ENCODE measurements at regions not wholly inside any gene's neighbourhood (a gene's known extent, or its start where the extent isn't known, plus 50 kb on each side); places are given as distances from the start of the nearest gene placed in this dataset.

DNA sequence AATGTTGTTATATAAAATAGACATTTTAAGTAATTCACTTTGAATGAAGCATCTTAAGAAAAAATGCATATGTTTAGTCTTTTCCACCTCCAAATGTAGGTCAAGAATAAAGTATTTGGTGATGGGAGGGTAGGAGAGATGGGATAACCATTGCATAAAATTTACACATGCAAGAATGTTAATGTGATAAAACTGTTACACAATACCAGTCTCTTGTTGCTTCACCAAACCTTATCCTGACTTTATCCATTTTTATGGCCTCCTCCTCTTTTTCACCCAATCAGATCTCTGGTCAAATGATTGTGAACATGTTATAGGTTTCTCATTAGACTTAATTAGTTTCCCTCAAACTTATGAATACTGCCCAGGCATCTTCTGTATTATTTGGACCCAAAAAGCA, 994.5 kb upstream of the FLRT2 start:
- H3K4ac ChIP-seq (ENCODE audit: low read depth, low read length), result no peak overlapping the region
- no peaks in the 10 kb centered on the region for H3K79me2 ChIP-seq (ENCODE audit: control insufficient read depth, insufficient read depth, low read length, poor library complexity)
- no peak overlapping the region for H2BK120ac ChIP-seq (ENCODE audit: insufficient read depth, low read length, poor library complexity)
- H3K23ac ChIP-seq (ENCODE audit: low read length), result no peak overlapping the region
- no peak overlapping the region for H4K12ac ChIP-seq (ENCODE audit: low read depth, low read length)
- no peaks in the 10 kb centered on the region for H3K36me3 ChIP-seq (ENCODE audit: control insufficient read depth in 1 of 2, insufficient read depth in 2 of 2, low read length in 2 of 2)
- no peaks in the 10 kb centered on the region for H3K27me3 ChIP-seq (ENCODE audit: insufficient read depth, low read length)
- no peak overlapping the region for H3K9ac ChIP-seq (ENCODE audit: low read length)
- DNase-seq, result no peak
- no peak overlapping the region for H3K4me2 ChIP-seq (ENCODE audit: low read length)
- H2BK12ac ChIP-seq (ENCODE audit: low read length), result no peak overlapping the region
- no peak overlapping the region for H3K18ac ChIP-seq (ENCODE audit: low read length)
- H3K14ac ChIP-seq (ENCODE audit: low read length), result no peak overlapping the region
- H4K8ac ChIP-seq (ENCODE audit: low read depth, low read length), result no peak overlapping the region
- no peaks in the 10 kb centered on the region for H3K4me1 ChIP-seq (ENCODE audit: control insufficient read depth in 1 of 2, insufficient read depth in 2 of 2, low read length in 2 of 2)
- H3K9me3 ChIP-seq (ENCODE audit: insufficient read depth, low read depth, low read length), result no peaks in the 10 kb centered on the region
- no peak overlapping the region for H4K91ac ChIP-seq (ENCODE audit: low read depth, low read length)
- no peak overlapping the region for H2AFZ ChIP-seq (ENCODE audit: insufficient read depth, low read length, poor library complexity)
- H3K4me3 ChIP-seq (ENCODE audit: low read depth, low read length), result no peak overlapping the region
- no peaks in the 10 kb centered on the region for H3K79me1 ChIP-seq (ENCODE audit: low read length)
- no peak overlapping the region for H3K27ac ChIP-seq (ENCODE audit: low read depth, low read length)
- no peak overlapping the region for H2BK5ac ChIP-seq (ENCODE audit: low read depth, low read length, poor library complexity)
- no peak overlapping the region for H2AK5ac ChIP-seq (ENCODE audit: low read length)

DNA sequence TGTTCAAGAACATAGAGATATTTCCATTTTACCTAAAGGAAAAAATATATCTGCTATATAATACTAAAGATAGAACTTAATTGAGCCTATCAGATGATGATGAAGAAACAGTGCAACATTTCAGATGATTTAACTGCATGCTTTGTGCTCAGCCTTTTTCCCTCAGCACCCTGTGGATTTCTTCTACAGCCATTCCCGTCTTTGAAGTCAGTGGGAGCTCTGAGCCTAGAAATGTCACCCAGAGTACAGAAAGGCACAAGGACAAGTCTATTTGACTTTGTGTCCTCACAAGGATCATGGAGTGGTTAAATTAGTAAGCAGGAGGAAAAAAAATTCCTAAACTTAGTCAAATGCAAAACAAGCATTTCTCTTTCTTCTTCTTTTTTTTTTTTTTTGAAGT, 994.0 kb upstream of the FLRT2 start:
- H3K27ac ChIP-seq (ENCODE audit: low read depth, low read length), result no peak overlapping the region
- H3K79me2 ChIP-seq (ENCODE audit: control insufficient read depth, insufficient read depth, low read length, poor library complexity), result no peaks in the 10 kb centered on the region
- no peaks in the 10 kb centered on the region for H3K4me1 ChIP-seq (ENCODE audit: control insufficient read depth in 1 of 2, insufficient read depth in 2 of 2, low read length in 2 of 2)
- no CpG with 5 or more reads among the region's 1 CpG for WGBS (ENCODE audit: extremely low coverage, insufficient coverage, insufficient read length)
- H3K36me3 ChIP-seq (ENCODE audit: control insufficient read depth in 1 of 2, insufficient read depth in 2 of 2, low read length in 2 of 2), result no peaks in the 10 kb centered on the region
- no peak overlapping the region for H2AK5ac ChIP-seq (ENCODE audit: low read length)
- H3K14ac ChIP-seq (ENCODE audit: low read length), result no peak overlapping the region
- H3K18ac ChIP-seq (ENCODE audit: low read length), result no peak overlapping the region
- H3K27me3 ChIP-seq (ENCODE audit: insufficient read depth, low read length), result no peaks in the 10 kb centered on the region
- H3K4me3 ChIP-seq (ENCODE audit: low read depth, low read length), result no peak overlapping the region
- H2AFZ ChIP-seq (ENCODE audit: insufficient read depth, low read length, poor library complexity), result no peak overlapping the region
- no peak overlapping the region for H2BK5ac ChIP-seq (ENCODE audit: low read depth, low read length, poor library complexity)
- no peaks in the 10 kb centered on the region for H3K79me1 ChIP-seq (ENCODE audit: low read length)
- H3K9ac ChIP-seq (ENCODE audit: low read length), result no peak overlapping the region
- no peak overlapping the region for H4K91ac ChIP-seq (ENCODE audit: low read depth, low read length)
- no peak overlapping the region for H4K12ac ChIP-seq (ENCODE audit: low read depth, low read length)
- no peak overlapping the region for H3K23ac ChIP-seq (ENCODE audit: low read length)
- no peaks in the 10 kb centered on the region for H3K9me3 ChIP-seq (ENCODE audit: insufficient read depth, low read depth, low read length)
- H4K8ac ChIP-seq (ENCODE audit: low read depth, low read length), result no peak overlapping the region
- no peak overlapping the region for H2BK12ac ChIP-seq (ENCODE audit: low read length)
- DNase-seq, result no peak
- no peak overlapping the region for H3K4me2 ChIP-seq (ENCODE audit: low read length)
- no peak overlapping the region for H2BK120ac ChIP-seq (ENCODE audit: insufficient read depth, low read length, poor library complexity)
- no peak overlapping the region for H3K4ac ChIP-seq (ENCODE audit: low read depth, low read length)

DNA sequence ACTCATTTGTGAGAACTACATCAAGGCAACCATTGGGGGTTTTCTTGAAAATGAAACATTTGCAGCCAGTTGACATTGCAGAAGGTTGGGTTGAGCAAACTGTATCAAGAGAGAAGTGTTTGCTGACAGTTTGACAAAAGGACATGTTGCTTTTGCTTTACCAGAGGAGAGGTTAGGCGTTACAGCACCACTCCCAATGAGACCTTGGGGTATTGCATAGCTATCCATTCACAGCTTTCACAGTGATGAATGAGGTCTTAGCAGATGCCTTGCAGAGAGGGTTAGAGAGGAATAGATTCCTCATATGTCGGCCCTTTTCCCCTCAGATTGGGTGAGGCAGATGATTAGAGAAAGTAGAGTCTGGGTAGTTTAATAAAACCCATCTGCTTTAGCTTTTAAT, 988.9 kb upstream of the FLRT2 start:
- no peak overlapping the region for H2BK12ac ChIP-seq (ENCODE audit: low read length)
- H2AK5ac ChIP-seq (ENCODE audit: low read length), result no peak overlapping the region
- no peaks in the 10 kb centered on the region for H3K27me3 ChIP-seq (ENCODE audit: insufficient read depth, low read length)
- no peak overlapping the region for H4K8ac ChIP-seq (ENCODE audit: low read depth, low read length)
- no peak overlapping the region for H3K4me2 ChIP-seq (ENCODE audit: low read length)
- no peak overlapping the region for H2BK5ac ChIP-seq (ENCODE audit: low read depth, low read length, poor library complexity)
- no CpG with 5 or more reads among the region's 2 CpGs for WGBS (ENCODE audit: extremely low coverage, insufficient coverage, insufficient read length)
- H2AFZ ChIP-seq (ENCODE audit: insufficient read depth, low read length, poor library complexity), result no peak overlapping the region
- H4K91ac ChIP-seq (ENCODE audit: low read depth, low read length), result no peak overlapping the region
- H4K12ac ChIP-seq (ENCODE audit: low read depth, low read length), result no peak overlapping the region
- no peak overlapping the region for H3K9ac ChIP-seq (ENCODE audit: low read length)
- no peak overlapping the region for H3K27ac ChIP-seq (ENCODE audit: low read depth, low read length)
- H3K36me3 ChIP-seq (ENCODE audit: control insufficient read depth in 1 of 2, insufficient read depth in 2 of 2, low read length in 2 of 2), result no peaks in the 10 kb centered on the region
- no peaks in the 10 kb centered on the region for H3K9me3 ChIP-seq (ENCODE audit: insufficient read depth, low read depth, low read length)
- H3K14ac ChIP-seq (ENCODE audit: low read length), result no peak overlapping the region
- H3K4ac ChIP-seq (ENCODE audit: low read depth, low read length), result no peak overlapping the region
- no peaks in the 10 kb centered on the region for H3K4me1 ChIP-seq (ENCODE audit: control insufficient read depth in 1 of 2, insufficient read depth in 2 of 2, low read length in 2 of 2)
- no peak overlapping the region for H3K4me3 ChIP-seq (ENCODE audit: low read depth, low read length)
- H3K23ac ChIP-seq (ENCODE audit: low read length), result no peak overlapping the region
- no peak overlapping the region for H3K18ac ChIP-seq (ENCODE audit: low read length)
- H3K79me1 ChIP-seq (ENCODE audit: low read length), result no peaks in the 10 kb centered on the region
- no peak overlapping the region for H2BK120ac ChIP-seq (ENCODE audit: insufficient read depth, low read length, poor library complexity)
- no peaks in the 10 kb centered on the region for H3K79me2 ChIP-seq (ENCODE audit: control insufficient read depth, insufficient read depth, low read length, poor library complexity)
- no peak for DNase-seq

DNA sequence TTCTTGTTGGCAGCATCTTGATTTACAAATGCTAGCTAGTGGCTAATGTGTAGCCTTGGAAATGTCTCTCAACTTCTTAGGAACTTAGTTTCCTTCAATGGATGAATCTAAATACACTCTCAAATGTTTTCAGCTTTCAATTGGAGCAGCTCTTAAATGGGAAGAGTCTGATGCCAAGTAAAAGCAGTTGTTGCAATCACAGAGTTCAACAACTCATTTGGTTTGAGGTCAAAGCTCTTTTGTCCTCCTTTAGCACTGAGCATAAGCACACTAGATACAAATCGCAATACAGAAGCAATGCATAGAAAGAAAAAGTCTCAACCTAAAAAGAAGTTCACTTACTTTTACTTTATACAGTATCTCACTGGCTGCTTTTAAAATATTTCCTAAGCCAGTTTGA, 986.1 kb upstream of the FLRT2 start:
- no peaks in the 10 kb centered on the region for H3K36me3 ChIP-seq (ENCODE audit: control insufficient read depth in 1 of 2, insufficient read depth in 2 of 2, low read length in 2 of 2)
- H3K4ac ChIP-seq (ENCODE audit: low read depth, low read length), result no peak overlapping the region
- H2BK12ac ChIP-seq (ENCODE audit: low read length), result no peak overlapping the region
- no peak overlapping the region for H2AFZ ChIP-seq (ENCODE audit: insufficient read depth, low read length, poor library complexity)
- H3K79me2 ChIP-seq (ENCODE audit: control insufficient read depth, insufficient read depth, low read length, poor library complexity), result no peaks in the 10 kb centered on the region
- no peaks in the 10 kb centered on the region for H3K79me1 ChIP-seq (ENCODE audit: low read length)
- no peaks in the 10 kb centered on the region for H3K4me1 ChIP-seq (ENCODE audit: control insufficient read depth in 1 of 2, insufficient read depth in 2 of 2, low read length in 2 of 2)
- H3K27me3 ChIP-seq (ENCODE audit: insufficient read depth, low read length), result no peaks in the 10 kb centered on the region
- H3K4me3 ChIP-seq (ENCODE audit: low read depth, low read length), result no peak overlapping the region
- no peak overlapping the region for H4K8ac ChIP-seq (ENCODE audit: low read depth, low read length)
- no peak overlapping the region for H3K27ac ChIP-seq (ENCODE audit: low read depth, low read length)
- H3K9me3 ChIP-seq (ENCODE audit: insufficient read depth, low read depth, low read length), result no peaks in the 10 kb centered on the region
- H2AK5ac ChIP-seq (ENCODE audit: low read length), result no peak overlapping the region
- DNase-seq, result no peak
- no peak overlapping the region for H4K12ac ChIP-seq (ENCODE audit: low read depth, low read length)
- no peak overlapping the region for H3K23ac ChIP-seq (ENCODE audit: low read length)
- H2BK5ac ChIP-seq (ENCODE audit: low read depth, low read length, poor library complexity), result no peak overlapping the region
- H3K18ac ChIP-seq (ENCODE audit: low read length), result no peak overlapping the region
- no peak overlapping the region for H2BK120ac ChIP-seq (ENCODE audit: insufficient read depth, low read length, poor library complexity)
- H3K14ac ChIP-seq (ENCODE audit: low read length), result no peak overlapping the region
- no peak overlapping the region for H3K9ac ChIP-seq (ENCODE audit: low read length)
- no CpG with 5 or more reads among the region's 1 CpG for WGBS (ENCODE audit: extremely low coverage, insufficient coverage, insufficient read length)
- no peak overlapping the region for H3K4me2 ChIP-seq (ENCODE audit: low read length)
- no peak overlapping the region for H4K91ac ChIP-seq (ENCODE audit: low read depth, low read length)
